GM03348 (cell line): ENCODE measurements at regions not wholly inside any gene's neighbourhood (a gene's known extent, or its start where the extent isn't known, plus 50 kb on each side); places are given as distances from the start of the nearest gene placed in this dataset.

Experiments
- DNase-seq: peaks from one replicate; pipeline ENCODE4 v3.0.0; 2012; ENCODE audit warnings: low spot score

- DNase-seq: no peak
Measured at GRCh38 chrX:3780564-3780963, 67.1 kb upstream of the PRKX start.

GRCh38 chrX:3779546-3779945 lies 66.1 kb upstream of the PRKX start:
- DNase-seq: no peak

GRCh38 chrX:3777416-3777815 lies 64.0 kb upstream of the PRKX start:
- DNase-seq: no peak

- no peak for DNase-seq
Measured at GRCh38 chrX:3771766-3772165, 58.3 kb upstream of the PRKX start.

- no peak for DNase-seq
Measured at GRCh38 chrX:3768881-3769280, 55.4 kb upstream of the PRKX start.
